LNCAP (cell line): ENCODE measurements at regions not wholly inside any gene's neighbourhood (a gene's known extent, or its start where the extent isn't known, plus 50 kb on each side); places are given as distances from the start of the nearest gene placed in this dataset.

Experiments used
- CTCF ChIP-seq: fragments of 450-650 bp; IDR thresholded peaks from 2 replicates; pipeline ENCODE4 v1.5.1; 2017; ENCODE audit warnings: mild to moderate bottlenecking

- TF ChIP-seq CTCF = no peak
These were observed 394.8 kb downstream of the PBX1 start for GRCh38 chr1:164953815-164954214.

- TF ChIP-seq CTCF = peak; percentile 36; the same call in 1 of the 2 replicates
These were observed 394.1 kb downstream of the PBX1 start for GRCh38 chr1:164953098-164953497.

GRCh38 chr1:164951508-164951907 is 392.5 kb downstream of the PBX1 start:
- TF ChIP-seq CTCF = no peak

- no peak for TF ChIP-seq CTCF
These were observed 391.6 kb downstream of the PBX1 start for GRCh38 chr1:164950541-164950986.

GRCh38 chr1:164949771-164950471 is 390.9 kb downstream of the PBX1 start:
- no peak for TF ChIP-seq CTCF

GRCh38 chr1:164948101-164948500 is 389.1 kb downstream of the PBX1 start:
- no peak for TF ChIP-seq CTCF

- no peak for TF ChIP-seq CTCF
These were observed 378.3 kb downstream of the PBX1 start for GRCh38 chr1:164937291-164937690.

GRCh38 chr1:164932580-164932979 is 373.6 kb downstream of the PBX1 start:
- TF ChIP-seq CTCF = no peak
